Anterior cingulate cortex (tissue), 58 donors: ENCODE measurements at regions not wholly inside any gene's neighbourhood (a gene's known extent, or its start where the extent isn't known, plus 50 kb on each side); places are given as distances from the start of the nearest gene placed in this dataset.
"Not testable (repeated sequence)": the region's sequence is repeated elsewhere in the genome, so short reads cannot be mapped to it uniquely, and the experiment has no call there.

Experiments used
- DNase-seq, 58 donors: peaks; one replicate each; lab custom pipeline; 2025; lab: John Stamatoyannopoulos, UW

GRCh38 chr7:13610372-13610771 lies 379.1 kb downstream of the ETV1 start:
- no peak for DNase-seq

GRCh38 chr7:13615679-13616078 lies 373.8 kb downstream of the ETV1 start:
- DNase-seq = no peak

- DNase-seq = no peak
Observed at GRCh38 chr7:13627455-13627854, 362.0 kb downstream of the ETV1 start.

GRCh38 chr7:13628239-13629001 lies 361.0 kb downstream of the ETV1 start:
- no peak for DNase-seq

- not testable (repeated sequence) for DNase-seq
Observed at GRCh38 chr7:13631207-13632049, 358.0 kb downstream of the ETV1 start.

GRCh38 chr7:13633857-13634256 lies 355.6 kb downstream of the ETV1 start:
- DNase-seq = no peak

GRCh38 chr7:13639396-13639795 lies 350.1 kb downstream of the ETV1 start:
- no peak for DNase-seq

- DNase-seq = no peak
Observed at GRCh38 chr7:13641714-13642113, 347.8 kb downstream of the ETV1 start.

- no peak for DNase-seq
Observed at GRCh38 chr7:13651167-13651566, 338.3 kb downstream of the ETV1 start.

- no peak for DNase-seq
Observed at GRCh38 chr7:13656330-13656729, 333.1 kb downstream of the ETV1 start.

GRCh38 chr7:13673290-13673689 lies 316.2 kb downstream of the ETV1 start:
- DNase-seq = no peak

GRCh38 chr7:13682626-13683025 lies 306.8 kb downstream of the ETV1 start:
- no peak for DNase-seq

GRCh38 chr7:13687500-13687899 lies 302.0 kb downstream of the ETV1 start:
- DNase-seq = no peak

- no peak for DNase-seq
Observed at GRCh38 chr7:13692548-13692947, 296.9 kb downstream of the ETV1 start.

- no peak for DNase-seq
Observed at GRCh38 chr7:13702251-13702650, 287.2 kb downstream of the ETV1 start.

- DNase-seq = no peak
Observed at GRCh38 chr7:13708670-13709069, 280.8 kb downstream of the ETV1 start.

GRCh38 chr7:13713092-13713491 lies 276.4 kb downstream of the ETV1 start:
- no peak for DNase-seq

- DNase-seq = no peak
Observed at GRCh38 chr7:13715534-13715933, 273.9 kb downstream of the ETV1 start.

- no peak for DNase-seq
Observed at GRCh38 chr7:13717031-13717430, 272.4 kb downstream of the ETV1 start.

- peak in 3 of 58 donors; percentile 1 to 2 (median 2) for DNase-seq
Observed at GRCh38 chr7:13724191-13724976, 265.1 kb downstream of the ETV1 start.

- no peak for DNase-seq
Observed at GRCh38 chr7:13724977-13725566, 264.4 kb downstream of the ETV1 start.
